PC-3 (cell line): ENCODE measurements at regions not wholly inside any gene's neighbourhood (a gene's known extent, or its start where the extent isn't known, plus 50 kb on each side); places are given as distances from the start of the nearest gene placed in this dataset.

Experiments
- ATAC-seq: fragments of 200-7000 bp; cut with Tn5 transposase; 2 replicates; pipeline ENCODE4 v1.9.1; 2020; ENCODE audit warnings: mild to moderate bottlenecking, moderate library complexity
- BruUV-seq: library from RNA; stranded (reverse); fragments of 400-500 nt; replicated peaks from 2 replicates; lab custom pipeline; 2021; lab: Mats Ljungman, UMichigan
- CTCF ChIA-PET: fragments of 300-600 bp; sonication (Branson Sonifier 250); formaldehyde crosslinking; loops from one replicate; lab custom pipeline; 2022; ENCODE audit warnings: antibody characterized with exemption; lab: Charles Lee
- POLR2A ChIA-PET: fragments of 300-600 bp; sonication (Branson Sonifier 250); formaldehyde crosslinking; loops from one replicate; lab custom pipeline; 2022; ENCODE audit warnings: antibody characterized with exemption; ENCODE audit not compliant: unreplicated experiment; lab: Charles Lee
- DNase-seq: peaks from one replicate; pipeline ENCODE4 v3.0.0-alpha.2; 2015
- H2AFZ ChIP-seq: fragments of 300-600 bp; sonication (generic); 2 replicates; pipeline ENCODE4 v1.6.0; 2016; ENCODE audit warnings: antibody characterized with exemption, low read length
- H3F3A ChIP-seq: fragments of 300-600 bp; sonication (generic); one replicate; pipeline ENCODE4 v1.6.0; 2017; ENCODE audit warnings: antibody characterized with exemption, low read length, control low read depth, mild to moderate bottlenecking; ENCODE audit not compliant: unreplicated experiment
- H3K27ac ChIP-seq: fragments of 300-600 bp; sonication (generic); 2 replicates; pipeline ENCODE4 v1.5.1; 2016; ENCODE audit warnings: mild to moderate bottlenecking, low read length
- H3K27me3 ChIP-seq: fragments of 300-600 bp; sonication (generic); 2 replicates; pipeline ENCODE4 v1.6.1; 2016; ENCODE audit warnings: low read length, mixed read lengths
- H3K36me3 ChIP-seq: fragments of 300-600 bp; sonication (generic); 2 replicates; pipeline ENCODE4 v1.6.1; 2016; ENCODE audit warnings: low read depth, mixed run types, low read length, mixed read lengths
- H3K4me1 ChIP-seq: fragments of 300-600 bp; sonication (generic); 2 replicates; pipeline ENCODE4 v1.5.1; 2016; ENCODE audit warnings: low read length; ENCODE audit not compliant: insufficient read depth
- H3K4me2 ChIP-seq: fragments of 300-600 bp; sonication (generic); 2 replicates; pipeline ENCODE4 v1.6.0; 2016; ENCODE audit warnings: low read length
- H3K4me3 ChIP-seq: fragments of 300-600 bp; sonication (generic); 2 replicates; pipeline ENCODE4 v1.5.1; 2016; ENCODE audit warnings: mild to moderate bottlenecking, low read length, mixed read lengths
- H3K79me2 ChIP-seq: fragments of 300-600 bp; sonication (generic); 2 replicates; pipeline ENCODE4 v1.6.1; 2017; ENCODE audit warnings: low read length, mixed read lengths
- H3K9ac ChIP-seq: fragments of 300-600 bp; sonication (generic); 2 replicates; pipeline ENCODE4 v1.6.0; 2016; ENCODE audit warnings: mild to moderate bottlenecking, low read length
- H3K9me2 ChIP-seq: fragments of 300-600 bp; sonication (generic); replicated peaks from 2 replicates; pipeline ENCODE4 v1.6.1; 2016; ENCODE audit warnings: mixed run types, low read length, mixed read lengths
- H3K9me3 ChIP-seq: fragments of 300-600 bp; sonication (generic); 2 replicates; pipeline ENCODE4 v1.6.1; 2016; ENCODE audit warnings: low read length, mixed read lengths
- H4K20me1 ChIP-seq: fragments of 300-600 bp; sonication (generic); 2 replicates; pipeline ENCODE4 v1.6.1; 2016; ENCODE audit warnings: low read length, mixed read lengths
- CTCF ChIP-seq: fragments of 300-600 bp; sonication (generic); conservative IDR thresholded peaks from 2 replicates; pipeline ENCODE4 v1.5.1; 2017; ENCODE audit warnings: antibody characterized with exemption, low read depth, mild to moderate bottlenecking, low read length
- EZH2 ChIP-seq: fragments of 300-600 bp; sonication (generic); IDR thresholded peaks from one replicate; pipeline ENCODE4 v1.6.1; 2017; ENCODE audit warnings: antibody characterized with exemption, mild to moderate bottlenecking, low read length; ENCODE audit not compliant: unreplicated experiment
- EZH2phosphoT487 ChIP-seq: fragments of 300-600 bp; sonication (generic); IDR thresholded peaks from 2 replicates; pipeline ENCODE4 v1.6.1; 2018; ENCODE audit warnings: mild to moderate bottlenecking, antibody characterized with exemption, low read length, borderline replicate concordance
- intact Hi-C: fragments of 100-400 bp; cut with micrococcal nuclease; formaldehyde crosslinking; loops from 2 replicates; pipeline ENCODE4 v1.9.0; 2023

GRCh38 chr4:82217986-82218715 lies 155.6 kb downstream of the HNRNPD start:
- no peaks in the 10 kb centered on the region for H3K9me3 ChIP-seq
- CTCF ChIA-PET, result no interaction called here
- H3K4me3 ChIP-seq, result no peak overlapping the region
- H3K36me3 ChIP-seq, result no peaks in the 10 kb centered on the region
- no peaks in the 10 kb centered on the region for H3K4me1 ChIP-seq
- H3K9ac ChIP-seq, result no peak overlapping the region
- H3K4me2 ChIP-seq, result no peak overlapping the region
- H3F3A ChIP-seq, result no peaks in the 10 kb centered on the region
- POLR2A ChIA-PET, result no interaction called here
- H3K79me2 ChIP-seq, result no peaks in the 10 kb centered on the region
- intact Hi-C loops, result no loop called here
- ATAC-seq (0 out of 2 replicates have a peak, but pooled peaks have one; percentile 15), DNase-seq (peak; percentile 21)
- no peaks in the 10 kb centered on the region for H3K9me2 ChIP-seq
- no peak overlapping the region for H3K27ac ChIP-seq
- H4K20me1 ChIP-seq, result no peaks in the 10 kb centered on the region
- no peak overlapping the region for H2AFZ ChIP-seq
- no TSS peak for BruUV-seq
- peaks cover 19% of the 10 kb centered on the region for H3K27me3 ChIP-seq
- no peak for TF ChIP-seq EZH2phosphoT487
- TF ChIP-seq CTCF, result peak; percentile 55
- TF ChIP-seq EZH2, result no peak

- no peak overlapping the region for H3K9ac ChIP-seq
- H3F3A ChIP-seq, result no peaks in the 10 kb centered on the region
- intact Hi-C loops, result no loop called here
- no peaks in the 10 kb centered on the region for H3K9me2 ChIP-seq
- DNase-seq (no peak), ATAC-seq (no peak)
- no peaks in the 10 kb centered on the region for H4K20me1 ChIP-seq
- CTCF ChIA-PET, result no interaction called here
- H3K4me3 ChIP-seq, result no peak overlapping the region
- H3K27me3 ChIP-seq, result peaks cover 26% of the 10 kb centered on the region
- no peaks in the 10 kb centered on the region for H3K36me3 ChIP-seq
- BruUV-seq, result no TSS peak
- H2AFZ ChIP-seq, result no peak overlapping the region
- H3K9me3 ChIP-seq, result no peaks in the 10 kb centered on the region
- no peak for TF ChIP-seq CTCF
- no peak for TF ChIP-seq EZH2phosphoT487
- no peak for TF ChIP-seq EZH2
- POLR2A ChIA-PET, result no interaction called here
- H3K4me2 ChIP-seq, result no peak overlapping the region
- H3K4me1 ChIP-seq, result no peaks in the 10 kb centered on the region
- H3K79me2 ChIP-seq, result no peaks in the 10 kb centered on the region
- no peak overlapping the region for H3K27ac ChIP-seq
Observed at GRCh38 chr4:82216219-82216618, 157.6 kb downstream of the HNRNPD start.

- Histone ChIP-seq H3K79me2 (no peaks in the 10 kb centered on the region), H3K4me3 (no peak overlapping the region), H3F3A (no peaks in the 10 kb centered on the region), H3K4me1 (no peaks in the 10 kb centered on the region), H3K9me3 (no peaks in the 10 kb centered on the region), H3K9ac (no peak overlapping the region), H3K27ac (no peak overlapping the region), H3K9me2 (no peaks in the 10 kb centered on the region), H3K4me2 (no peak overlapping the region), H2AFZ (no peak overlapping the region), H3K36me3 (no peaks in the 10 kb centered on the region), H3K27me3 (peaks cover 28% of the 10 kb centered on the region), H4K20me1 (no peaks in the 10 kb centered on the region)
- ChIA-PET CTCF (no interaction called here), POLR2A (no interaction called here)
- TF ChIP-seq EZH2 (no peak), CTCF (no peak), EZH2phosphoT487 (no peak)
- intact Hi-C loops, result no loop called here
- DNase-seq (no peak), ATAC-seq (no peak)
- no TSS peak for BruUV-seq
Observed at GRCh38 chr4:82215800-82216199, 158.0 kb downstream of the HNRNPD start.
